ENCODE measurements at regions not wholly inside any gene's neighbourhood (a gene's known extent, or its start where the extent isn't known, plus 50 kb on each side); places are given as distances from the start of the nearest gene placed in this dataset.

DNA sequence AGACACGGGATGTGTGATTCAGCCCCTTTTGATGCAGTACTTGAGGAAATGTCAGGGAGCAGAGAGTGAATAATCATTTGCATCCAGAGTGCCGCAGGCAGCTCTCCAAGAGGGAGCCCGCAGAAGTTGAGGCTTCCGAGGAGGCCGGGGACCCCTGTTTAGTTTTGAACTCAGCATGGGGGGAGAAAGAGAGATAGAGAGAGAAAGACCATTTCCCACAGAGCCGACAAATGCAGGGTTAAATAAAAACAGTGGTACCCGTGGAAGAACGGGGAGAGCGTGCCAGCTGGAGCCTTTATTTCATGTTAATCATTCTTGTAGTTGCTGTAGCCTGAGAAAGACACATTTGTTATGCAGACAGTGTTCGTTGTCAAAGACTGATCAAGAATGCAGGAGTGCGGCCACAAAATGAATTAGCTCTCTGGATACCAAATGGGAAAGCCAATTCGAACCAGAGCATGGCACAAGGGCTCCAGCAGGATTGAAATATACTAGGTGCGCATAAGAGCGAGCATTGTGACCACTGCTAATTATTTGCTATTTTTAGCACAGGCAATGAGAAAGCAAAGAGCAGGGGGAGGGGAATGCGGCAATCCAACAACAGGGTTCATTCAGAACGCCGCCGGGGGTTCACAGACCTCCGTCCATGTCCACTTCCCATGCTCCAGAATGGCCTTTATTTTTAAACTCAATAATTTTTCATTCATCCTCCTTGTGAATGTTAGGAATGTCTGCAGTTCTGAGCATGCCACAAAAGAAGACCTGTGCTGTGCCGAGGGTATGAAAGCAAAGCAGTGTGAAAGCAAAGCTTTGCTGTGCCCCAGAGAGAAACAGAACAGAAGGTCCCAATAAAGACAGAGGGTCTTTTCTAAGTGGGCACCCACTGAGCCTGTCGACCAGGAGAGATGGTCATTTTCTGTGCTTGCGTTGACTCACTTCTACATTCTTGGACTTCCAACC, 243.9 kb upstream of the VCX3A start:
- WGBS, 2 experiments (ENCODE audit: low coverage in 1 of 2, low lambda C conversion rate in 2 of 2, missing lambda C conversion rate in 2 of 2): 4 to 6% methylated on average over 21 to 22 of the region's 22 CpGs
- Histone ChIP-seq H3K27ac (no peak overlapping the region), H4K20me1 (ENCODE audit: insufficient read depth) (no peaks in the 10 kb centered on the region), H3K4me1 (ENCODE audit: insufficient read depth) (no peaks in the 10 kb centered on the region), H3K9me3 (ENCODE audit: low read depth) (no peaks in the 10 kb centered on the region), H2AFZ (no peak overlapping the region), H3K36me3 (ENCODE audit: low read depth) (no peaks in the 10 kb centered on the region), H3K4me3 (no peak overlapping the region), H3K27me3 (replicated peaks; ENCODE audit: insufficient read depth) (no peaks in the 10 kb centered on the region), H3K9me2 (ENCODE audit: insufficient read depth) (no peaks in the 10 kb centered on the region), H3K4me2 (ENCODE audit: unreplicated experiment) (no peak overlapping the region), H3K79me2 (ENCODE audit: insufficient read depth) (no peaks in the 10 kb centered on the region), H3K9ac (no peak overlapping the region), H3F3A (ENCODE audit: insufficient read depth) (no peaks in the 10 kb centered on the region)
- DNase-seq: no peak
- in situ Hi-C loops (cut with MboI): no loop called here
- TF ChIP-seq EZH2 (IDR thresholded peaks at IDR 0.05; ENCODE audit: insufficient read depth, poor library complexity, severe bottlenecking) (no peak), EZH2phosphoT487 (IDR thresholded peaks at IDR 0.05; ENCODE audit: insufficient read depth, low read depth) (no peak)

DNA sequence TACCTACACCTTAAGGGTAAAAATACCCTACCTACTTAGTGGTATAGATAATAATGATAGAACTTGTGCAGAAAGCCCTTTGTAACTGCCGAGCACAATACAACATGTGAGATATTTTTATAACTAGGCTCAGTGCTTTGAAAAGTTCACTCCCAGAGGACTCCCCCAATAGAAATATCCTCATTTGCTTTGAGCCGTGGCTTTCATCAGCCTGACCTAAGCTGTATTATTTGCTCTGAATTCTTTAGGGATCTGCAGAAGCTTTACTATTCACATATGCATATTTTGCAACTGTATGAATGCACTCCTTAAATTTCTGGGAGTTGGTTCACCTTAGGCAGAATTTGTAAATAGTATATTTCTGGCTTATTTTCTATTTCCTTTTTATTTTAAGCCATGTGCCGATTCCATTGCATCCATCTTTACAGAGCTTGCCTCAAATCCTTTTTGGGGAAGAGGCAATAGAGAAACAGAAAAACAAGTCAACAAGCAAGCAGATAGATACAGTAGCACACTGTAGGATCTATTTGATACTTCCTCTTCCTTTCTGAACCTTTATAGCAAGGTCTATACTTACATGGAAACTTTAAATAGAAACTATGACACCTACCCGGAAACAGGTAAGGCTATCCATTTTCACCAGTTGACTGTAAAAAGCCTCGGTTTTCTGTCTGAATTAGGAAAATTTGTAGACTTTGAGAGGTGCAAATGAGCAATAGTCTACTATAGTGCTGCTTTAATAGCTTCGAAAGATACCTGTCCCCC, 242.5 kb upstream of the VCX3A start:
- no peak overlapping the region for H3K4me2 ChIP-seq (ENCODE audit: unreplicated experiment)
- no peaks in the 10 kb centered on the region for H3K9me2 ChIP-seq (ENCODE audit: insufficient read depth)
- no peak overlapping the region for H3K27ac ChIP-seq
- no peak overlapping the region for H3K9ac ChIP-seq
- no peak overlapping the region for H2AFZ ChIP-seq
- H3K36me3 ChIP-seq (ENCODE audit: low read depth): no peaks in the 10 kb centered on the region
- no peaks in the 10 kb centered on the region for H3K4me1 ChIP-seq (ENCODE audit: insufficient read depth)
- in situ Hi-C loops (cut with MboI): no loop called here
- no peaks in the 10 kb centered on the region for H3K27me3 ChIP-seq (replicated peaks; ENCODE audit: insufficient read depth)
- H3F3A ChIP-seq (ENCODE audit: insufficient read depth): no peaks in the 10 kb centered on the region
- no peak for DNase-seq
- H4K20me1 ChIP-seq (ENCODE audit: insufficient read depth): no peaks in the 10 kb centered on the region
- H3K4me3 ChIP-seq: no peak overlapping the region
- WGBS, 2 experiments (ENCODE audit: low coverage in 1 of 2, low lambda C conversion rate in 2 of 2, missing lambda C conversion rate in 2 of 2): 25 to 30% methylated on average over 6 of the region's 6 CpGs
- TF ChIP-seq EZH2 (IDR thresholded peaks at IDR 0.05; ENCODE audit: insufficient read depth, poor library complexity, severe bottlenecking): no peak
- no peak for TF ChIP-seq EZH2phosphoT487 (IDR thresholded peaks at IDR 0.05; ENCODE audit: insufficient read depth, low read depth)
- H3K9me3 ChIP-seq (ENCODE audit: low read depth): no peaks in the 10 kb centered on the region
- no peaks in the 10 kb centered on the region for H3K79me2 ChIP-seq (ENCODE audit: insufficient read depth)

DNA sequence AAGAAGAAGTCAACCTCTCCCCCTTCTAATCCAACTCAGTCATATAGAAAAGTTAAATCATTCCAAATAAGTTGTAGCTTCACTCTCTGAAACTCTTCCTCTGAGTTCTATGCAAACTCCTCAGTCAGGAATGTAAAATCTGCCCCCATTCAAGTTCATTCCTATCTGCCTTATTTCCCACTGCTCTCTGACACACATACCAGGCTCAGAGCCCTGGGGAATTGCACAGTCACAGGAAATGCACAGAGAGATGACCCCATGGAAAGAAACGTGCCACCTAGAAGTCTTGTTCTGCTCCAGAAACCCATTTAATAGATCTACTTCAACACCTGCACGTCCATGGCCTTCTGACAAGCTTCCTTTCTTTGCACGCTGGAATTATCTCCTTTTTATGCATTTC, 236.0 kb upstream of the VCX3A start:
- Histone ChIP-seq H3K9me3 (ENCODE audit: low read depth) (no peaks in the 10 kb centered on the region), H3K79me2 (ENCODE audit: insufficient read depth) (no peaks in the 10 kb centered on the region), H3K4me2 (ENCODE audit: unreplicated experiment) (no peak overlapping the region), H3K9me2 (ENCODE audit: insufficient read depth) (no peaks in the 10 kb centered on the region), H3K36me3 (ENCODE audit: low read depth) (no peaks in the 10 kb centered on the region), H3K4me3 (no peak overlapping the region), H4K20me1 (ENCODE audit: insufficient read depth) (no peaks in the 10 kb centered on the region), H3K27ac (no peak overlapping the region), H3F3A (ENCODE audit: insufficient read depth) (no peaks in the 10 kb centered on the region), H3K4me1 (ENCODE audit: insufficient read depth) (no peaks in the 10 kb centered on the region), H2AFZ (no peak overlapping the region), H3K9ac (no peak overlapping the region), H3K27me3 (replicated peaks; ENCODE audit: insufficient read depth) (no peaks in the 10 kb centered on the region)
- in situ Hi-C loops (cut with MboI): no loop called here
- DNase-seq: no peak
- 24 to 26% methylated on average over 3 of the region's 3 CpGs for WGBS, 2 experiments (ENCODE audit: low coverage in 1 of 2, low lambda C conversion rate in 2 of 2, missing lambda C conversion rate in 2 of 2)
- TF ChIP-seq EZH2phosphoT487 (IDR thresholded peaks at IDR 0.05; ENCODE audit: insufficient read depth, low read depth) (no peak), EZH2 (IDR thresholded peaks at IDR 0.05; ENCODE audit: insufficient read depth, poor library complexity, severe bottlenecking) (no peak)

DNA sequence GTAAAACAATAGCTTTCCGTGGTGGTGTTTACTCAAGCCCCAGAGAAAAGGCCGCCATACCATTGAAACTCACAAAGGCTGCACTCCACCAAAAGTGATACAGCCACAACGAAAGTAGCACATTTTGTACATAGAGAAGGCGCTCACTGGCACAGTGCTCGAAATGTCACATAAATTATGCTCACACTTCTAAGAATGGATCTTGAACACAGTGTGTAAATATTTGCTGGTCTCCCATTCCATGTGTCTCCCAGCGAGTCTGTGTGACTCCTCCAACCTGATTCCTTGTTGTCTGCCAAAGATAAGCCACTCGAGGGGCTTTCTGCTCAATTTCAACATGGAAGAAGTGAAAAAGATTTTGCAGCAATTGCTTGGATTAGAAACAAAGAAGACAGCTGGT, 234.0 kb upstream of the VCX3A start:
- Histone ChIP-seq H3K4me3 (no peak overlapping the region), H3K79me2 (ENCODE audit: insufficient read depth) (no peaks in the 10 kb centered on the region), H3K9me3 (ENCODE audit: low read depth) (no peaks in the 10 kb centered on the region), H3F3A (ENCODE audit: insufficient read depth) (no peaks in the 10 kb centered on the region), H3K4me1 (ENCODE audit: insufficient read depth) (no peaks in the 10 kb centered on the region), H3K4me2 (ENCODE audit: unreplicated experiment) (no peak overlapping the region), H3K27me3 (replicated peaks; ENCODE audit: insufficient read depth) (no peaks in the 10 kb centered on the region), H3K9me2 (ENCODE audit: insufficient read depth) (no peaks in the 10 kb centered on the region), H3K9ac (no peak overlapping the region), H3K27ac (no peak overlapping the region), H3K36me3 (ENCODE audit: low read depth) (no peaks in the 10 kb centered on the region), H4K20me1 (ENCODE audit: insufficient read depth) (no peaks in the 10 kb centered on the region), H2AFZ (no peak overlapping the region)
- TF ChIP-seq EZH2phosphoT487 (IDR thresholded peaks at IDR 0.05; ENCODE audit: insufficient read depth, low read depth) (no peak), EZH2 (IDR thresholded peaks at IDR 0.05; ENCODE audit: insufficient read depth, poor library complexity, severe bottlenecking) (no peak)
- 20 to 22% methylated on average over 7 of the region's 7 CpGs for WGBS, 2 experiments (ENCODE audit: low coverage in 1 of 2, low lambda C conversion rate in 2 of 2, missing lambda C conversion rate in 2 of 2)
- no peak for DNase-seq
- in situ Hi-C loops (cut with MboI): no loop called here
